RPMI7951 (cell line): ENCODE measurements at regions not wholly inside any gene's neighbourhood (a gene's known extent, or its start where the extent isn't known, plus 50 kb on each side); places are given as distances from the start of the nearest gene placed in this dataset.

Experiments used
- DNase-seq: peaks from one replicate; pipeline ENCODE4 v3.0.0-alpha.2; 2012; ENCODE audit warnings: low read depth

DNA sequence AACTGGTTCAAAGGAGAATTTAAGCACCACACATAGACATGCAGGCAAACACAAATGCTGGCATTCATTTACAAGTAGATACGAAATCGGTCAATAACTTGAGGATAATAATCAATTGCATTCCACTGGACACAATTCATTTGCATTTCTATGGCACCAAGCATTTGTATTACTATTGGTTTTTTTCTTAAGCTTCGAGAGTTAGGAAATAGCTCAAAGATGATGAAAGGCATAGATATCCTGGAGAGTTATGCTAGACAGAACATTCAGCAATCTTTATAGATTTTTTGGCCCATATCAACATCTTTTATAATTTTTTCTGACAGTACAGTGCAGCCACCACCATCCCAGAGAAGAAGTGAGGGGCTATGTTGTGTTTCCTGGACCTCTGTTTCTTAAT lies 544.4 kb downstream of the MIAT start:
- DNase-seq: no peak

DNA sequence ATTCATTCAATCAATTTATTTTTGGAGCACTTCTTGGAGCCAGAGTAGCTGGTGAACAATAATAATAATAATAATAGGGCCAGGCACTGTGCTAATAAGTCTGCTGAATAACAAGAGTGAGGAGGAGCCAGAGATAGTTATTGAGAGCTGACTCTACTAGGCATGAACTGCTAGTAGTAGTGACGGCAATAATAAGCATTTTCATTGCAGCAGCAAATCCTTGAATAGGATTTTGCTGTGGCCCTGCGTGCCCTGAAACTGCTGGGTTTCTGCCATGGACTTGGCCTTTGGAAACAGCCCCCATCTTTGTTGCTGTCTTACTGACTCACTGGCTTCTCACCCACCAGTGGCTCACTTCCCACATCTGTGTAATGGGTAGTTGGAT lies 545.9 kb downstream of the MIAT start:
- DNase-seq: no peak

DNA sequence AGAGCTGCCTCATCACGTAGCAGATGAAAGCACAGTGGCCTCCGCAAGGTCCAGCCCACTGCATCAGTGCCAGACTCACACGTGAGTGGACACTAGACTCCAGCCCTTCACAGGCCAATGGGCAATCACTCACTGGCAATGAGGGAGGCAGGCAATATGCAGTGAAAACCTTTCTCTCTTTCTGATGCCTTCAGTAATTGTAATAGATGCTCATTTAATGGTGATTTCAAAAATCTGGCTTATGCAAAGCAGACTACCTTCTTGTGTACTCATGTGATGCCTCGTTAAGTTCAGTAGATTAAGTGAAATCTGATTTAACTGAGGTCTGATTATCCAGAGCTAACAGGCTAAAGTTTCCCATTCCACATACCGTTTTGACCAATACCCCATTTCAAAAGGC lies 546.9 kb downstream of the MIAT start:
- DNase-seq: no peak

DNA sequence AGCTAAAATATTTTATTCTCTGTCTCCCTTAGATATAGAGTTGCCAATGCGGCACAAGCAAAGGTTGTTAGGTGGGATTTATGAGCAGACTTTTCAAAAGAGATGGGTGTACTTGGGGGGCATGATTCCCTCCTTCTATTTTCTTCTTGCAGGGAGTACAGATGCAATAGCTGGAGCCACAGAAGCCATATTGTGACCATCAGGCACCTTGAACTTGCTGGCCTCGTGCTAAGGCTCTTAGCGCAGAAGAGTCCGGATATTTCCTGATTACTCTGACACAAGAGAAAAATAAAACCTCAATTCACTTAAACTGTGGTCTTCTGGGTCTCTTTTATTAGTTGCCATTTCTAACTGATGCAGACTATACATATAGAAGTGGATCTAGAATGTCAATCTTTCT lies 547.4 kb downstream of the MIAT start:
- DNase-seq: no peak

DNA sequence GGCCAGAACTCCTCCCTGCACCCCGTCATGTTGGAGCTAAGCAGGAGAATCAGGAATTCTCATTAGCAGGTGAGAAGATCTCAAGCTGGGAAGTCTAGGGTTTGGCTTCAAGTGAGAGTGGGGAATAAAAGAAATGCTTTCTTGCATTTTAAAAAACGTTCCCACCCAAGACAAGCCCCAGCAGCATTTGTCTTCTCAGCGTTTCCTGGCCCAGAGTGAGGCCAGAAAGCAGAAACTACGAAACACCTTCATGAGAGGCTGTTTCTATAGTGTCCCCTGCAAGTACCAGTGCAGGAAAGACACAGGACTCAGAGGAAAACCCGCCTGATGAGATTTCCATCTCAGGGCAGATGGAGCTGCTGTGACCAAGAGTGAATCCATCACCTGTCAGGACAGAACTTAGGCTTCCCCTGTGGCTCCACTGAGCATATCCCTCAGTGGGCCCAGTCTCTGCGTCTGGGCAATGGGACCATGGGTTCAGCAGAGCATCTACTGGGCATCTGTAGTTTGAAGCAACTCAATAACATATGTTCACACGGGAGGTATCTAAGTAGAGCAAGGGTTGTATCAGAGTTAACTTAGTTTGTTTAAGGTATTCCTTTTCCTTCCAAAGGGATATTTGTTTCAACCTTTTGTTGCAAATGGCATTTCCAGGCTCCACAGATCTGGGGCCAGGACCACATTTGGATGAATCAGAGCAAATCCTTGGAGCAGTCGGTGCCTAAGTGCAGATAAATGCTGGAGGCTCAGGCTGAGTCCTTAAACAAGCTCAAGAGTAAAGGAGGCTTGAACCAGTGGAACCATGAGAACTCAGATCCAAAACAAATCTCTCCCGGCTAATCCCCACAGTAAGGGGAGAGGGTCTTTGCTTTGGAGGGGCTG lies 548.3 kb downstream of the MIAT start:
- DNase-seq: no peak

DNA sequence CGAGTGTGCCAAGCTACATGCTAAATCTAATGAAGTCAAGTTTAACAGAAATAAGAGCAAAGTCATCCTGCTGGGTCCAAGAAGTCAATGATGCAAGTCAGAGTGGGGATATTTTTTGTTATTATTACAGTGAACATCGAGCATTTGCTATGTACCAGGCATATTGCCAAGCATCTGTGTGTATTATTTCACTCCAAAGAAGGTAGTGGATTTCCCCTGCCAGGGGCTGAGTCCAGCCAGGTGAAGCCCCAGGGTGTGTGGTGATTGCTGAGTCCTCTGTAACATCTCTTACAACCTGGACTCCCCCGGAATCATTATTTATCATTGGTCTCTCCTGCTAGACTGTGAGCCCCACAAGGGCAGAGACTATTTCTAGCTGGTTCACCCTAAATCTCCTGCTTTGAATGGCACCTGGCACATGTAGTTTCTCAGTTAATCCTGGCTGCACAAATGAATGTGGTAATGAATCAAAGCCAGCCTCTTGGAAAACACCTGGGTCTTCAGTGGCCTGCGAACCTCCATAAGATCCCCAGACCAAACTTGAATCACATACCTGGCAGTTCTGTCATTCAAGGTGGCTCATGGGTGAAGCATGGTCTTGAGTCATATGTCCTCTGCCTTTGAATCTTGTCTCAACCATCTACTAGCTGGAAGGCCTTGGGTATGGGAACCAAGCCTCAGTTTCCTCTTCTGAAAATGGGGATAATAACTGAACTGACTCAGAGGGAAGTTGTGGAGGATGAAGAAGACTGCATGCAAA lies 549.2 kb downstream of the MIAT start:
- DNase-seq: no peak

DNA sequence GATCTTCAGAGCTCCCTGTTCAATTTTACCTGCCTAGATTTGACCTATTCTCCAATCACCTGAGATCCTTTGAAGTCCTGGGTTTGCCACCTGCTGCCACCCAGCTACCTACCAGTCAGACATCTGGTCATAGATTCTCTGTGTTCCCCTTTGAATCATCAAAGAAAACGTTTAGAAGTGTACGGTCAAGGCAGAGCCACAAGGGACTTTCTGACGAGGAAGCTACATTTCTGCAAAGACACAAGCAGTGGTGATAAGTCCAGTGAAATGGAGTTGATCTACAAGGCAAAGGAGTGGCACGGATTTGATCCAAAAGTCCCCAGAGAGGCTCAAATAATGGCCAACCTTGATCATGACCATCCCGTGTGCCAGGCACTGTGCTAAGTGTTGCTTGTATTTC lies 549.9 kb downstream of the MIAT start:
- DNase-seq: no peak

DNA sequence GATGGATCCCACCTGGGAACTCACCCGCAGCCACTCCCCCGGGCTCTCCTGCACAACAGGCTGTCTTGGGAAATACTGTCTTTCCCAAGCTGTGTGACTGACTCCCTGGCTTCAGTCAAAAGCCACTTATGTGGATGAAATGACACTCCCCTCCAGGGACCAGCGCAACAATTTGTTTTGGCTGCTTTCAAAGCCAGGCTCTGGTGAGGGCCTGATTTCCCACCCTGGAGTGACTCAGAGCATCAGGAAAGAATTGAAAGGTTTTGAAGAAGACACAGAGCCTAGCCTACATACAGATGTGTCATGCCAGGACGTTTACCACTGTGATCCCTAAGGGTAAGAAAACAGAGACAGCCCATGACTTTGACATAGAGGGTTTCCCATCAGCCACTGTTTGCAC lies 550.5 kb downstream of the MIAT start:
- DNase-seq: peak; percentile 94

DNA sequence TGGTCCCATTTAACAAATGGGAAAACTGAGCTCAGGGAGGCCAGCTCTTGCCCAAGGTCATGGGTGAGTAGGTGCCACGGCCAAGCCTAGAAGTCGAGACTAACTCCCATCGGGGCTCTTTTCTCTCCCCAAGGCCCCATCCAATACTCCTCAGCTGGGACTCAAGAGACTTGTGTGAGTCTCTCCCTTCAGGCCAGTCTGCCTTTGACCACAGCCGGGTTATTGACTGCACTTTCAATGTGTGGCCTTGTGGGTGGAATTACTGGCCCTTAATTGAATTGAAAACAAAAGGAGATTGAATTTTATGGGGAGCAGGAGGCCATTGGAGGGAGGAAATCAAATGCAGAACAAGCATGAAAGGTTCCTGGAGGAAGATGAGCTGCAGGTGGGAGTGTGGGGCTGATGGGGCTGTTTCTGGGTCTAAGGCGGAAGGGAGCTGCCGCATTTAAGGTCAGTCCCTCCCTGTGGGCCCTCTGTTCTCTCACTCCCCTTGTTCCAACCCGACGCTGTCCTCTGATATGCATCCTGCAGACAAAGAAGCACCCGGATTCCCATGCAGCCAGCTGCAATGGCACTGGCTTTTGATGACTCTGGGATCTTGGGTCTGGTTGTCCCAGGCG lies 552.8 kb downstream of the MIAT start:
- DNase-seq: peak; percentile 55

DNA sequence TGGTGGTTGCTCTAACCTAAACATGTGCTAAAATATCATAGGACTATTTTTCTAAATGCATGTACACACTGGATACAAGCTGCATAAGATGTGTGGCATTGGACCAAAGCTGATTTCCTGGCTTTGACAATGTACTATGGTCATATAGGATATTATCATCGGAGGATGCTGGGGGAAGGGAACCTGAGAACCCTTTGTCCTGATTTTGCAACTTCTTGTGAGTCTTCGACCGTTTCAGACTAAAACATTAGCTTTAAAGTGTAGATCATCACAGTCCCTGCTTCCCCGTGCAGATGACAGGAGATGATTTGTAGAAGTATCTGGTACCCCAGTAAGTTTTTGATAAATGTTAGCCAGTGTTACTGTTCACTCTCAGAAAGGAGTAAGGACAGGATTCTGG lies 554.7 kb downstream of the MIAT start:
- DNase-seq: no peak

DNA sequence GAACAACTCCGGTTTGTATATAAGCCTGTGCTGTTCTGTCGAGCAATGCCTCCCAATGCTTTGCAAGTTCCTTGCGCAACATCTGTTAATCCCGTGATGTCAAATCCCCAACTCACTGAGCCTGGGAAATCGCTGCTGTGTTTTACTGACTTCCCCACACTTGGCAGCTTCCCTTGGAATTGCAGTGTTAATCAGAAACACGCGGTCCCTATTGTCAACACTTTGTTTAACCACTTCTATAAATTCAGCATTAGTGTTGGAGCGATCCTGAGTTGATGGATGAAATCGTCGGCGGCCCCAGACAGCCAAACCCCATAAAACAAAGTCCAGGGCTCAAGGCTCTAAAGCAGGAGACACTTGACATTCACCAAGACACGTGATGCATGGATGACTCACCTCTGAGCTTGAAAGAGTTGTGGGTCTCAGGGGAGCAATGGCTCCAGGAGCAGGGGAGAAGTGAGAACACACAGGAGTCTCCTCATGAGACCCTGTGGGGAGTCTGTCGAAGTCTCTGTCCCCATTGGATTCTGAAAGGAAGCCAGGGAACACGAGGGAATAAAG lies 555.3 kb downstream of the MIAT start:
- peak; percentile 94 for DNase-seq

DNA sequence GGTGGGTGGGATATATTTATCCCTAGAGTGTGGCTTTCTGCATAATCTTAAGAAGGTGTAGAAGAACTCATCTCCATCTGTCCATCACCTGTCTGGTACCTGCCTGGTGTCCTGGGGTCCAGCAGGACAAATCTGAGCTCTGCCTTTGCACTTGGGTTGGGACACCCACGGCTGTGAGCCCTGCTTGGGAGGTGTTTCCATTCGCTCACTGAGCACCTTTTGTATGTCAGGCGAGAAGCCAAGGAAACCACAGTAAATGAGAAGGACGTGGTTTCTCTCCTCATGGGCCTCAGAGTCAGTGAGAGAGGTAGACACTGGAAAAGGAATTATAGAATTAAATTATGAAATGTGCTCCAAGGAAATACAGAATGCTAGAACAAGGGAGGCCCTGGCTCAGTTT lies 555.9 kb downstream of the MIAT start:
- peak; percentile 41 for DNase-seq

DNA sequence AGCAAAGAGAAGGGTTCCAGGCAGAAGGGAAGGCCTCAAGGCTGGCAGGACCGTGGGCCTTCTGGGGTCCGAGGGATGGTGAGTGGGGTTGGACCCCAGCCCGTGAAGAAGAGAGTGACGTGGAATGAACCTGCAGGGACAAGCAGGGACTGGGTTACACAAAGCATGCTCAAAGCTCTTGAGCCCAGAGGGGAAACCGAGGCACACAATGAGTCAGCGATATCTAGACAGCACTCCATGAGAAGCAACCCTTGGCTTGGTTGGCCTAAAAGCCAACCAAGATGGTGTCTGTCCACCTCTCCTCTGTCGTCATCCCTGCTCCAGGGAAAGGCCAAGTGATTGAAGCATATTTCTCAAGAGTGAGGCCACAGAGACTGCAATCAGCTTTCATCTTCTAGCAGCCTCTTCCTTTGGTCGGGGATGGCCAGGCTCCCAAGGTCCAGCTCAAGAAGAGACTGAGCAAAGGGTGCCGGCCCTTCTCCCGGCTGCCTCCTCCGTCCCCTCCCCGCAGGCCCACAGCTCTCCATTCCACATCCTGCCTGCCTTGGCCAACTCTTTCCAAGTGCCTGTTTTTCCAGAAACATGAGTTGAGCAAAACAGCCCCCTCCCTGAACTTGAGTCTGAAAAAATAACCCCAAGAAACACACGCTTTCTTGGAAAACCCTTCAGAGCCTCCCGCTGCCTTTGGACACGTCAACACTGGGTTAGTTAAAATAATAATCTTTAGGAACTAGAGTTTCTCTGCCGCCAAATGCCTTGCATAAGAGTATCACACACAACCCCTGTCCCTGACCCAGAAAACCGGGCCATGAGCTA lies 556.6 kb downstream of the MIAT start:
- DNase-seq: no peak

DNA sequence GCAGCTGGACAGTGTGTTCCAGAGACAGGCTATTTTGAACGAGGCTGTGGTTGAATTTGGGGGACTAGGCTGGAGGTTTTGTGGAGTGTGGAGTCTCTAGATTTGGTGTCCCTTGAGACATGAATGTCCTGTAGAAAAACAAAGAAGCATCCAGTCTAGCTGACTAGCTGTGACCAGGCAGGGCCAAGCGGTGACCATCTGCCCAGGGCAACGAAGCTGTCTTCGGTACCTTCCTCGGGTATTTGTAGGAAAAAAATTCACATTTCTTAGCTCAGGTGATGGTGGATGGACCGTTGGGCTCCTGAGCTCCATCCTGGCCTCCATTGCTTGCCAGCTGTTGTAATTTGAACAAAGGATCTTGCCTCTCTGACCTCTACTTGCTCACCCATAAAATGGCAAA lies 557.3 kb downstream of the MIAT start:
- DNase-seq: no peak

DNA sequence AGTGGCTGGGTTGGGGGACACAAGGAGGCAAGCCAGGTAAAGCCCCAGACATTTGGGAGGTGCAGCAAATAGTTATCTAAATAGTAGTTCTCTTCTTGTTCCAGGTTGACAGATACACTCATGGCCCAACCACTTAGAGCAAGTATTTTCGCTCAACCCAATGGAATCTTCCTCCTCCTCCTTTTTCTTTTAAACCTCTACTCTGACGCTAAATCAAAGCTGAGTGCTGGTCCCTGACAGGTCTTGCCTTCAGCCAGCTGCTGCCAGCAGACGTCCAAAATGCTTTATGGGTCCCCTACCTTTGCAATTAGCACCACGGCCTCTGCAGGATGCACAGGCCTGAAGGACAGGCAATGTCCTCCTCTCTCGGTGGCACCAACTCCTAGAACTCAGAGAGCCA lies 558.5 kb downstream of the MIAT start:
- no peak for DNase-seq

DNA sequence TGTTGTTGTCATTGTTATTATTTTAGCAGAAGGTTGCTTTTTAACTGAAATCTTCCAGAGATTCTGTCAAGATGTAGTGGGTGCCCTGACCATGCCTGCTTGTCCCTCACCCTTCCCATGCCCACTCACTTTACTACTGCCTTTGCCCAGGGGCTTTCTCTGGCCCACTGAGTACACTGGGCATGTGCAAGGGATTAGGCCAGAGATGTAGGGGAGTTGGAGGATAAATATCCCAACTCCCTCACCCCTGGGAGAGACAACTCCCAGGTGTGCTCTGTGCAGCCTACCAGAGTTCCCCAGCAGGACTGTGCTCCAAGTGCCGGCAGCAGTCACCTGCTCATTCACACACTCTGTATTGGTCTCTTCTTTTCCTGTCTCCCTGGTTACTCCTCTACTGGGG lies 559.1 kb downstream of the MIAT start:
- no peak for DNase-seq

DNA sequence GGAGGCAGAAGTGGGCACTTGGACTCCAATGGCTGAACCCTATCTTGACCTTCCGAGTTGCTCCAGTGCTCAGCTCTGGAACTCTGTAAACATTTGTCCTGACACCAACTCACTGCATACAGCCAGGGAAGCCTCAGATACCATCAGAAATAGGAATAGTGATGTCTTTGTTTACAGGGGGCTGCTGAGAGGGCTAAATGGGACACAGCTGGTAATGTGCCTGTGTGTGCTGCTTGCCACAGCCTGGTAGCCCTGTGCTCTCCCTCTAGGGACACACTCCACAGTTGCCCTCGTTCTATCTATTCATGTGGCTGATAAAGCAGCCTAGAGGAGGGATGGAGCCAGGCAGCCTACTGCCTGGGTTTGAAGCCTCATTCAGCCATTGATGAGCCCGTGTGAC lies 559.8 kb downstream of the MIAT start:
- no peak for DNase-seq

DNA sequence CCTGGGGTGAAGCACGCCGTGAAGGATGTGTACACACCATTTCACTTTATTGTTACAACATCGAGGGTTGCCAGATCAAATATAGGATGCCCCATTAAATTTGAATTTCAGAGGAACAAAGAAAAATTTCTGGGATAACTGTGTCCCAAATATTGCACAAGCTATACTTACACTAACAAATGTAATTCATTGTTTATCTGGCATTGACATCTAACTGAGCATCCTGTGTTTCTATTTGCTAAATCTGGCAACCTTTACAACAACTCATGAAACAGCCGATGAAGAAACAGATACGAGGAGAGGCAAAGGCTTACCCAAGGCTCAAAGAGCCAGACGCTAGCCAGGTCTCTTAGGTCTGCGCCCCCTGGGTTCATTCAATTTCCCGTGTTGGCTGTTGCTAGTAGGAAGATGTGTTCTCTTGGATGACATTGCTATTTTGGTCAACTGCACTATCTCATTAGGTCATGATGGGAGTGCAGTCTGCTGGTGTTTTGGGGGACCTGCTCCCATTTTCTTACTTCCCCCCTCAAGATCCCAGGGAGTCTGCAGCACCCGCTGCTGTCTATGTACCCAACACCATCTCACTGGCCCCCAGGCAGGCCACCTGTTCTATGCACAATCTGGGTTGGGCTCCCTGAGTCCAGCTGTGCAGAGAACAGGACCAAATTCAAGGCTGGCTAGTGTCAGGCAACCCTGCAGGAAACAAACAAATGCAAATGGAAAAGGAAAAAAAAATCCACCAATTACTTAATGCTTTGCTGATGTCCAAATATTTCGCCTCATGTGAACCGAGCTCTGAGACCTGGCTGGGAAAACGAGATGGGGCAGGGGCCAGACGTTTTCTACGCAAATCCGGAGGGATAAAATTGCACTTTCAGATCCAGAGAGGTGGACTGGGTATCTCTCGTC lies 560.9 kb downstream of the MIAT start:
- no peak for DNase-seq

DNA sequence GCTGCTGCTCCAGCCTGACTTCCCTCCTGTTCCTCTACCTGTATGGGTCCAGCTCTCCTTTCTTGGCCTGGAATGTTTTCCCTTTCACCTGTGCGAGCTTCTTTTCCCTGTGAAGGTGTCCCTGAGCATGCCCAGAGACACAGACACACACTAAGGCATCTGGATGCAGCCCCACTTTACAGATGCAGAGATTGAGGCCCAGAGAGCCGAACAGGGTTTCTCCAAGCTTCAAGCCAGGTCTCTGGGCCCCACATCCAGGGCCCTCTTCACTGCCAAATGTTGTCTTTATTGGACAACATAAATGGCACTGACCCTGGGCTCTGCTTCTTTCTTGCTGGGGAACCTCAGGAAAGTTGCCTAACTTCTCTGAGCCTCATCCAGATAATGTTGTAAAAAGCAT lies 561.6 kb downstream of the MIAT start:
- DNase-seq: no peak

DNA sequence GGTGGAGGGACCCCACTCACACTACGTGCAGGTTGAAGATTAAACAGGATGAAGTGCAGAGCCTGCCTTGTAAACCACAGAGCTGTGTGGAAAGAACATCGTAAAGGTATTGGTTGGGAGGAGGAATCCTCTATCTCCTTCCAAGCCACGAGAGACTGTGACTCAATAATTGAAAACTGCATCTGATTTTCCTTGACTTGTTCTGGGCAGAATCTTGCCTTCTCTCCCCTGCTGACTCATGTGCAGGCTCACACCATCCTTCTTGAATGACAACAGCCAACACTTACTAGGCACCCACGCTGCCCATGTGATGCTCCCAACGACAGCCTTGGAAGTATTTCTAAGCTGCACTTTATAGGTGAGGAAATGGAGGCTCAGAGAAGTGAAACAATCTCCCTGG lies 563.0 kb downstream of the MIAT start:
- DNase-seq: peak; percentile 87

DNA sequence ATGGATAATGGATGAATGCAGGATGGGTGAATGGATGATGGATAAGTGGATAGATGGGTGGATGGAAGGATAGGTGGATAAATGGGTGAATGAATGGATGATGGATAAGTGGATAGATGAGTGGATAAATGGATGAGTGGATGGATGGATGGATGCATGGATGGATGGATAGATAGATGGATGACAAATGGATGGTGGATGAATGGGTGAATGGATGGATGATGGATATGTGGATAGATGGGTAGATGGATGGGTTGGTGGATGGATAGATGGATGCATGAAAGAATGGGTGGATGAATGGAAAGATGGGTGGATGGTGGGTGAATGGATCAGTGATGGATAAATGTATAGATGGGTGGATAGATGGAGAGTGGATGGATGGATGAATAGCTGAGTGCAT lies 564.8 kb downstream of the MIAT start:
- no peak for DNase-seq
